Thoracic aorta (tissue), 2 donors: ENCODE measurements at regions not wholly inside any gene's neighbourhood (a gene's known extent, or its start where the extent isn't known, plus 50 kb on each side); places are given as distances from the start of the nearest gene placed in this dataset.

ENCODE experiments used
- ATAC-seq: fragments of 150-250 bp; one replicate; pipeline ENCODE4 v1.8.0; 2017; ENCODE audit warnings: low read depth; ENCODE audit not compliant: insufficient number of reproducible peaks, low FRiP score
- DNase-seq: peaks from one replicate; pipeline ENCODE4 v3.0.0-alpha.2; 2020; ENCODE audit warnings: low spot score
- H3K27ac ChIP-seq, 2 donors: fragments of 200-600 bp; sonication (generic); 1 replicate in 1 of 2; 2 replicates in 1 of 2; pipeline ENCODE4 v1.5.1; 2016; ENCODE audit warnings: mild to moderate bottlenecking in 2 of 2, moderate library complexity in 2 of 2
- H3K27me3 ChIP-seq: fragments of 200-600 bp; sonication (generic); replicated peaks from 2 replicates; pipeline ENCODE4 v1.6.0; 2016; ENCODE audit warnings: mild to moderate bottlenecking; ENCODE audit not compliant: insufficient read depth
- H3K36me3 ChIP-seq: fragments of 200-600 bp; sonication (generic); one replicate; pipeline ENCODE4 v1.5.1; 2016
- H3K4me1 ChIP-seq, 2 donors: fragments of 200-600 bp; sonication (generic); 1 replicate in 1 of 2; 2 replicates in 1 of 2; pipeline versions ENCODE4 v1.5.1 to v1.6.0; 2016; ENCODE audit warnings: low read depth in 2 of 2, mild to moderate bottlenecking in 1 of 2; ENCODE audit not compliant: control insufficient read depth in 1 of 2
- H3K4me3 ChIP-seq: fragments of 200-600 bp; sonication (generic); 2 replicates; pipeline ENCODE4 v1.5.1; 2016; ENCODE audit warnings: mild to moderate bottlenecking
- H3K9me3 ChIP-seq: fragments of 200-600 bp; sonication (generic); 2 replicates; pipeline ENCODE4 v1.5.1; 2016
- TF ChIP-seq, protein P1 (sequence below): fragments of 200-600 bp; sonication (generic); IDR thresholded peaks from one replicate; pipeline ENCODE4 v1.5.1; 2019; ENCODE audit warnings: antibody characterized with exemption

DNA sequence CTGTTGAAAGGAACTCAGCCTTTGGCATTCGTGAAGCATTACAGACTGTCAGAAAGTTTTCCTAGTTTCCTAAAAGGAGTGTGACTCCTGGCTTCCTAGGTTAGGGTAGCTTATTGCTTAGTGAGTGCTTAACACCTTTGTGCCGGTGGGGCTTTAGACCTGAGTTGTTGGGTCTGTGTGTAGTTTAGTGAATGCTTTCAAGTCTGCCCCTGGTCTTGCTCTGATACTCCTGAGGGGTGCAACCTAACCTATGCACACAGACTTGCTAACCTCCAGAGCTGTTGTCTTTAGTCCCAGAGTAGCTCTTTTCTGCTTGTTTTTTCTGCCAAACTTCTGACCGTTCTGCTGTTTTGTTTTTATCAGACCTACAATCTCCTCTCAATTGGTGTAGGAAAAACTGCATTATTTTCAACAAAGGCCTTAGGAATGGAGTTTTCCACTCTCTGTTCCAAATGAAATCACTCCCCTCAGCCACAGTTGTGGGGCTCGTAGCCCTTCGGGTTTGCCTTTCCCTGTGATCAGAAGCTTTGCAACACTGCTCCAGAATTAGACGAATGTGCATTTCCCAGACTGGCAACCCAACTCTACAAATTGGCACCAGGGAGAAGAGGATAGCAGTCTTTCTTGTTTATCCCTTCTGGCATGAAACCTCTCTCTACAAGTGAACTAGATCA is 1399.1 kb upstream of the PCDH7 start:
- Histone ChIP-seq H3K4me3 (no peak overlapping the region), H3K36me3 (no peaks in the 10 kb centered on the region), H3K27ac (no peak overlapping the region), H3K27me3 (no peaks in the 10 kb centered on the region), H3K9me3 (no peaks in the 10 kb centered on the region), H3K4me1 (no peaks in the 10 kb centered on the region)
- no peak for ATAC-seq
- TF ChIP-seq, protein P1, sequence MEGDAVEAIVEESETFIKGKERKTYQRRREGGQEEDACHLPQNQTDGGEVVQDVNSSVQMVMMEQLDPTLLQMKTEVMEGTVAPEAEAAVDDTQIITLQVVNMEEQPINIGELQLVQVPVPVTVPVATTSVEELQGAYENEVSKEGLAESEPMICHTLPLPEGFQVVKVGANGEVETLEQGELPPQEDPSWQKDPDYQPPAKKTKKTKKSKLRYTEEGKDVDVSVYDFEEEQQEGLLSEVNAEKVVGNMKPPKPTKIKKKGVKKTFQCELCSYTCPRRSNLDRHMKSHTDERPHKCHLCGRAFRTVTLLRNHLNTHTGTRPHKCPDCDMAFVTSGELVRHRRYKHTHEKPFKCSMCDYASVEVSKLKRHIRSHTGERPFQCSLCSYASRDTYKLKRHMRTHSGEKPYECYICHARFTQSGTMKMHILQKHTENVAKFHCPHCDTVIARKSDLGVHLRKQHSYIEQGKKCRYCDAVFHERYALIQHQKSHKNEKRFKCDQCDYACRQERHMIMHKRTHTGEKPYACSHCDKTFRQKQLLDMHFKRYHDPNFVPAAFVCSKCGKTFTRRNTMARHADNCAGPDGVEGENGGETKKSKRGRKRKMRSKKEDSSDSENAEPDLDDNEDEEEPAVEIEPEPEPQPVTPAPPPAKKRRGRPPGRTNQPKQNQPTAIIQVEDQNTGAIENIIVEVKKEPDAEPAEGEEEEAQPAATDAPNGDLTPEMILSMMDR: no peak
- no peak for DNase-seq

DNA sequence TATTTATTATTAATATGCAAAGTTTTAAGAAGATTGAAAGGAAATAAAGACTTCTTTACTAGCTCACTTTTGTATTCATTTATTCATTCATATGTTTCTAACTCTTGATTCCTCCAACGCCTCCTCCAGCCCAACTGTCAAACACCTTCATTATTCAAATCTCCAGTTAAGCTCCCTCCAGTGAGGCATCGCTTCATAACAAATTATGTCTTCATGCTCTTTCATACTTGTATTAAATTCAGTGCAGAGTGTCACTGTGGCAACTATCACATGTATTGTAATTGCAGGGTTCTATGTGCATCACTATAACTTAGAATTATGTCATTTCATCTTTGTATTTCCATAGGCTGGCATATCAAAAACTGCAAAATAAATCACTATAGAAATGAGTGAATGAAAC is 1394.2 kb upstream of the PCDH7 start:
- H3K4me3 ChIP-seq: no peak overlapping the region
- no peaks in the 10 kb centered on the region for H3K36me3 ChIP-seq
- DNase-seq (no peak), ATAC-seq (no peak)
- TF ChIP-seq, protein P1: no peak
- H3K27me3 ChIP-seq: no peaks in the 10 kb centered on the region
- H3K4me1 ChIP-seq: no peaks in the 10 kb centered on the region
- no peak overlapping the region for H3K27ac ChIP-seq
- no peaks in the 10 kb centered on the region for H3K9me3 ChIP-seq

DNA sequence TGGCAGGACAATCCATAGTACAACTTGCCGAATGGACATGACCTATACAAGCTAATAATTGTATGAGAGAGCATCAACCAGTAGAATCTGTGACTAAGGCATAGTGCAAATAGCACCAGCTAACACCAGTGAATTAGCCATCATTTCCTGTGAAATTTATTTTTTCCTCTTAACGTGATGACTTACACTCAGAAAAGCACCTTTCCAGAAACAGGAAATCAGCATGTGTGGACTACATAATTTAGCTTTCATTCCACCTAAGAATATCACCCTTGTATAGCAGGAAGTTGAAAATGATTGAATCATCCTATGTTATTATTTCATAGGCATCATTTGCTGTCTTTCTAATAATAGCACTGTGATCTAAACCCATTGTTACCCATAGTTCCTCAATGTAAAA is 1393.4 kb upstream of the PCDH7 start:
- Histone ChIP-seq H3K4me3 (no peak overlapping the region), H3K36me3 (no peaks in the 10 kb centered on the region), H3K9me3 (no peaks in the 10 kb centered on the region), H3K27me3 (no peaks in the 10 kb centered on the region), H3K27ac (no peak overlapping the region), H3K4me1 (no peaks in the 10 kb centered on the region)
- ATAC-seq (no peak), DNase-seq (no peak)
- TF ChIP-seq, protein P1: no peak

DNA sequence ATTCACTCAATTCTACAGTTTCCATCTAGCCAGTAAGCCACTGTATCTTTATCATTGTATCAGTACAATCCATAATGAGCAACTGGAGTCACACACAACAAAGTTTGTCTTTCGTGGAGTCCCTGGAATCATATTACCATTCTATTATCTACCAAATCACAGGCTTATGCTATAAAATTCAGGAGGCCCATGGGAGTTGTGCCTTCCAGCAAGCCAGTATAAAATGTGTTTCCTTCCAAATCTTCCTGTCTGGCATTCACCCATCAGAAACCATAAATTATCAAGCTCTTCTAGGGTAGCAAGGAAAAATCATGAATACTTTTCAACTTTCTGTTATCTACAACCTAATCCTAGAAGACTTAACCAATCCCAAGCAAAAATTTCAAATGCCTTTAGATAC is 1383.3 kb upstream of the PCDH7 start:
- no peaks in the 10 kb centered on the region for H3K36me3 ChIP-seq
- H3K27ac ChIP-seq: no peak overlapping the region
- no peak overlapping the region for H3K4me3 ChIP-seq
- no peaks in the 10 kb centered on the region for H3K9me3 ChIP-seq
- no peaks in the 10 kb centered on the region for H3K4me1 ChIP-seq
- DNase-seq (no peak), ATAC-seq (no peak)
- TF ChIP-seq, protein P1: no peak
- H3K27me3 ChIP-seq: no peaks in the 10 kb centered on the region

DNA sequence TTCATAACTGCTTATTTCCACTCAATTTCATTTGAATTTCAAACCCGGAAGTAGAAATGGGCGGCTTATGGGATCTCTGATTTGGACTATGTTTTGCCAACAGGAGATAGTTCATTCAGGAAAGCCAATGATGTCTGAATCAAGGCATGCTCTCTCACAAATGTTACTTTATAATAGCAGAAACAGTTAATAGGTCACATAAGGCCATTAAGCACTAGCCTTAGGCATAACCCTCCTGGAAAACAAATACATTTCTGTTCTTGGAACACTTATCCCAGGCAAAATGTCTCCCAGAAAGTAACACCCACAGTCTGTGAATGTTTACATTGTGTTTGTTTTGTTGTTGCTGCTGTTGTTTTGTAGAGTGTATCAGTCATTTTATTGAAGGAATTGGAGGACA is 1347.2 kb upstream of the PCDH7 start:
- Histone ChIP-seq H3K9me3 (no peaks in the 10 kb centered on the region), H3K4me3 (no peak overlapping the region), H3K27ac (no peak overlapping the region), H3K27me3 (no peaks in the 10 kb centered on the region), H3K4me1 (no peaks in the 10 kb centered on the region), H3K36me3 (no peaks in the 10 kb centered on the region)
- no peak for DNase-seq
- TF ChIP-seq, protein P1: no peak
- ATAC-seq: no peak
